GM23338 (cell line): ENCODE measurements at regions not wholly inside any gene's neighbourhood (a gene's known extent, or its start where the extent isn't known, plus 50 kb on each side); places are given as distances from the start of the nearest gene placed in this dataset.

Source experiments
- ATAC-seq: fragments of 200-7000 bp; cut with Tn5 transposase; 3 replicates; pipeline ENCODE4 v1.9.1; 2020
- DNase-seq: peaks from one replicate; pipeline ENCODE4 v3.0.0-alpha.2; 2015; ENCODE audit warnings: low spot score
- H2AFZ ChIP-seq: fragments of 200-600 bp; sonication (generic); 2 replicates; pipeline ENCODE4 v1.8.0; 2016; ENCODE audit warnings: antibody characterized with exemption, mild to moderate bottlenecking, moderate library complexity
- H3F3A ChIP-seq: fragments of 200-600 bp; sonication (generic); replicated peaks from 2 replicates; pipeline ENCODE4 v1.8.0; 2017; ENCODE audit warnings: antibody characterized with exemption, mixed run types, low read depth
- H3K27ac ChIP-seq: fragments of 200-600 bp; sonication (generic); 2 replicates; pipeline ENCODE4 v1.6.1; 2016; ENCODE audit warnings: low read depth
- H3K27me3 ChIP-seq: fragments of 200-600 bp; sonication (generic); 2 replicates; pipeline ENCODE4 v1.8.0; 2016; ENCODE audit warnings: mild to moderate bottlenecking, mixed run types, moderate library complexity; ENCODE audit not compliant: insufficient read depth
- H3K36me3 ChIP-seq: fragments of 200-600 bp; sonication (generic); 2 replicates; pipeline ENCODE4 v1.8.0; 2016; ENCODE audit warnings: mild to moderate bottlenecking; ENCODE audit not compliant: insufficient read depth
- H3K4me1 ChIP-seq: fragments of 200-600 bp; sonication (generic); 2 replicates; pipeline ENCODE4 v1.8.0; 2016; ENCODE audit warnings: mild to moderate bottlenecking, moderate library complexity; ENCODE audit not compliant: insufficient read depth
- H3K4me2 ChIP-seq: fragments of 200-600 bp; sonication (generic); 2 replicates; pipeline ENCODE4 v1.7.1; 2017; ENCODE audit warnings: mixed run types
- H3K4me3 ChIP-seq: fragments of 200-600 bp; sonication (generic); 2 replicates; pipeline ENCODE4 v1.6.1; 2016; ENCODE audit warnings: mixed run types
- H3K79me2 ChIP-seq: fragments of 200-600 bp; sonication (generic); replicated peaks from 2 replicates; pipeline ENCODE4 v1.8.0; 2017; ENCODE audit warnings: mild to moderate bottlenecking; ENCODE audit not compliant: insufficient read depth
- H3K9me2 ChIP-seq: fragments of 200-600 bp; sonication (generic); 2 replicates; pipeline ENCODE4 v1.8.0; 2017; ENCODE audit not compliant: insufficient read depth
- H4K20me1 ChIP-seq: fragments of 200-600 bp; sonication (generic); replicated peaks from 2 replicates; pipeline ENCODE4 v1.8.0; 2017; ENCODE audit warnings: mild to moderate bottlenecking; ENCODE audit not compliant: insufficient read depth
- H3K27ac Mint-ChIP-seq: 2 replicates; pipeline ENCODE4 v1.8.0; 2020; ENCODE audit warnings: inconsistent platforms, mild to moderate bottlenecking, moderate library complexity, mixed read lengths
- H3K27me3 Mint-ChIP-seq: 3 replicates; pipeline ENCODE4 v1.8.0; 2022; ENCODE audit warnings: low read depth, mild to moderate bottlenecking, moderate library complexity, mixed read lengths, inconsistent platforms; ENCODE audit not compliant: insufficient read depth, poor library complexity
- H3K36me3 Mint-ChIP-seq: 3 replicates; pipeline ENCODE4 v1.8.0; 2021; ENCODE audit warnings: low read depth, mild to moderate bottlenecking, inconsistent platforms, moderate library complexity, mixed read lengths
- H3K4me1 Mint-ChIP-seq: 3 replicates; pipeline ENCODE4 v1.8.0; 2020; ENCODE audit warnings: mild to moderate bottlenecking, inconsistent platforms, mixed read lengths
- H3K4me3 Mint-ChIP-seq: 3 replicates; pipeline ENCODE4 v1.8.0; 2021; ENCODE audit warnings: moderate library complexity, mild to moderate bottlenecking, inconsistent platforms, mixed read lengths
- H3K9me3 Mint-ChIP-seq: 3 replicates; pipeline ENCODE4 v1.8.0; 2020; ENCODE audit warnings: moderate library complexity, mild to moderate bottlenecking, inconsistent platforms, mixed read lengths
- CREB1 ChIP-seq: fragments of 250-450 bp; sonication (Bioruptor Pico); IDR thresholded peaks from 2 replicates; pipeline ENCODE4 v1.5.0; 2020; ENCODE audit warnings: low read depth, mild to moderate bottlenecking, moderate library complexity
- CTCF ChIP-seq, 2 experiments: fragments of 200-600 bp in 1 of 2; sonication (generic) in 1 of 2; conservative IDR thresholded peaks; 2 replicates each; pipeline versions ENCODE4 v1.5.1 to v1.6.1; 2016 to 2017; ENCODE audit warnings: antibody characterized with exemption in 2 of 2, low read depth in 2 of 2, mild to moderate bottlenecking in 2 of 2, moderate library complexity in 1 of 2
- EZH2 ChIP-seq: fragments of 200-600 bp; sonication (generic); IDR thresholded peaks from one replicate; pipeline ENCODE4 v1.8.0; 2017; ENCODE audit warnings: antibody characterized with exemption, mild to moderate bottlenecking, low read depth; ENCODE audit not compliant: unreplicated experiment
- EZH2phosphoT487 ChIP-seq: fragments of 200-600 bp; sonication (generic); IDR thresholded peaks from one replicate; pipeline ENCODE4 v1.8.1; 2018; ENCODE audit warnings: antibody characterized with exemption; ENCODE audit not compliant: unreplicated experiment
- JUNB ChIP-seq: IDR thresholded peaks from one replicate; pipeline ENCODE4 v1.6.1; 2016; ENCODE audit warnings: antibody characterized with exemption; ENCODE audit not compliant: unreplicated experiment
- NANOG ChIP-seq: IDR thresholded peaks from 2 replicates; pipeline ENCODE4 v1.6.1; 2016; ENCODE audit warnings: antibody characterized with exemption, borderline replicate concordance
- POLR2AphosphoS5 ChIP-seq: IDR thresholded peaks from 2 replicates; pipeline ENCODE4 v1.6.1; 2016; ENCODE audit warnings: antibody characterized with exemption, low read depth
- REST ChIP-seq: IDR thresholded peaks from one replicate; pipeline ENCODE4 v1.6.1; 2018; ENCODE audit warnings: antibody characterized with exemption; ENCODE audit not compliant: unreplicated experiment
- STAT1 ChIP-seq: IDR thresholded peaks from one replicate; pipeline ENCODE4 v1.6.1; 2016; ENCODE audit warnings: antibody characterized with exemption; ENCODE audit not compliant: unreplicated experiment
- ZNF114 ChIP-seq: fragments of 250-450 bp; sonication (Bioruptor Pico); IDR thresholded peaks from 2 replicates; pipeline ENCODE4 v1.5.0; 2020; ENCODE audit warnings: mild to moderate bottlenecking, moderate library complexity
- ZNF331 ChIP-seq: fragments of 250-450 bp; sonication (Bioruptor Pico); IDR thresholded peaks from 2 replicates; pipeline ENCODE4 v1.5.0; 2020; ENCODE audit warnings: low read depth, mild to moderate bottlenecking, moderate library complexity
- TF ChIP-seq, protein P1 (sequence below): IDR thresholded peaks from 2 replicates; pipeline ENCODE4 v1.6.1; 2016; ENCODE audit warnings: antibody characterized with exemption
- TF ChIP-seq, protein P2 (sequence below): fragments of 250-450 bp; sonication (Bioruptor Pico); IDR thresholded peaks from 2 replicates; pipeline ENCODE4 v1.5.0; 2020; ENCODE audit warnings: mild to moderate bottlenecking, moderate library complexity

DNA sequence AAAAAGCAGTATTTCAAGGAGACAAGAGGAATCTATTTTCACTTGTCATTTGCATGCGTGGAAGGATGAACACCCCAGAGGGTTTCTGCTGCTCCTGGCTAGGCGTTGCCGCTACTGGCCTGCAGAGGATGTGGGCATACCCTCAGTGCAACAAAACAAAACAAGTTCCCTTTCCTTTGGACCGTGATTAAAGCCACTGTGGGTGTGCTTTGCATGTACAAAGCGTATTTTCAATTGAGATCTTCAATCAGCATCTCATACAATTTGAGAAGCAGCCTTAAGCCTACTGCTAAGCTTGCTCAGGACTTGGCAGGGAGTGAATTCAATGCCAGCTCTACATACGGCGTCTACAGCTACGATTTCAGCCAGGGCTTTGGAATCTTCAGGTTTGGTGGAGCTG, 298.4 kb downstream of the LPIN1 start:
- H3K4me3 Mint-ChIP-seq = no peak overlapping the region
- no peak overlapping the region for H3K4me2 ChIP-seq
- H2AFZ ChIP-seq = 0 out of 2 replicates have a peak overlapping the region, but pooled peaks have one; percentile 18
- H3K4me1 ChIP-seq = no peaks in the 10 kb centered on the region
- TF ChIP-seq CREB1 (CRISPR knock-in tag) (no peak), EZH2phosphoT487 (no peak), EZH2 (no peak), ZNF114 (CRISPR knock-in tag) (no peak), ZNF331 (CRISPR knock-in tag) (no peak), STAT1 (no peak), POLR2AphosphoS5 (no peak), CTCF (conservative IDR thresholded peaks at IDR 0.05; ENCODE audit: low read depth in 2 of 2) (no peak), JUNB (no peak), NANOG (no peak), REST (no peak)
- TF ChIP-seq, protein P1, sequence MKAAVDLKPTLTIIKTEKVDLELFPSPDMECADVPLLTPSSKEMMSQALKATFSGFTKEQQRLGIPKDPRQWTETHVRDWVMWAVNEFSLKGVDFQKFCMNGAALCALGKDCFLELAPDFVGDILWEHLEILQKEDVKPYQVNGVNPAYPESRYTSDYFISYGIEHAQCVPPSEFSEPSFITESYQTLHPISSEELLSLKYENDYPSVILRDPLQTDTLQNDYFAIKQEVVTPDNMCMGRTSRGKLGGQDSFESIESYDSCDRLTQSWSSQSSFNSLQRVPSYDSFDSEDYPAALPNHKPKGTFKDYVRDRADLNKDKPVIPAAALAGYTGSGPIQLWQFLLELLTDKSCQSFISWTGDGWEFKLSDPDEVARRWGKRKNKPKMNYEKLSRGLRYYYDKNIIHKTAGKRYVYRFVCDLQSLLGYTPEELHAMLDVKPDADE = no peak
- TF ChIP-seq, protein P2, sequence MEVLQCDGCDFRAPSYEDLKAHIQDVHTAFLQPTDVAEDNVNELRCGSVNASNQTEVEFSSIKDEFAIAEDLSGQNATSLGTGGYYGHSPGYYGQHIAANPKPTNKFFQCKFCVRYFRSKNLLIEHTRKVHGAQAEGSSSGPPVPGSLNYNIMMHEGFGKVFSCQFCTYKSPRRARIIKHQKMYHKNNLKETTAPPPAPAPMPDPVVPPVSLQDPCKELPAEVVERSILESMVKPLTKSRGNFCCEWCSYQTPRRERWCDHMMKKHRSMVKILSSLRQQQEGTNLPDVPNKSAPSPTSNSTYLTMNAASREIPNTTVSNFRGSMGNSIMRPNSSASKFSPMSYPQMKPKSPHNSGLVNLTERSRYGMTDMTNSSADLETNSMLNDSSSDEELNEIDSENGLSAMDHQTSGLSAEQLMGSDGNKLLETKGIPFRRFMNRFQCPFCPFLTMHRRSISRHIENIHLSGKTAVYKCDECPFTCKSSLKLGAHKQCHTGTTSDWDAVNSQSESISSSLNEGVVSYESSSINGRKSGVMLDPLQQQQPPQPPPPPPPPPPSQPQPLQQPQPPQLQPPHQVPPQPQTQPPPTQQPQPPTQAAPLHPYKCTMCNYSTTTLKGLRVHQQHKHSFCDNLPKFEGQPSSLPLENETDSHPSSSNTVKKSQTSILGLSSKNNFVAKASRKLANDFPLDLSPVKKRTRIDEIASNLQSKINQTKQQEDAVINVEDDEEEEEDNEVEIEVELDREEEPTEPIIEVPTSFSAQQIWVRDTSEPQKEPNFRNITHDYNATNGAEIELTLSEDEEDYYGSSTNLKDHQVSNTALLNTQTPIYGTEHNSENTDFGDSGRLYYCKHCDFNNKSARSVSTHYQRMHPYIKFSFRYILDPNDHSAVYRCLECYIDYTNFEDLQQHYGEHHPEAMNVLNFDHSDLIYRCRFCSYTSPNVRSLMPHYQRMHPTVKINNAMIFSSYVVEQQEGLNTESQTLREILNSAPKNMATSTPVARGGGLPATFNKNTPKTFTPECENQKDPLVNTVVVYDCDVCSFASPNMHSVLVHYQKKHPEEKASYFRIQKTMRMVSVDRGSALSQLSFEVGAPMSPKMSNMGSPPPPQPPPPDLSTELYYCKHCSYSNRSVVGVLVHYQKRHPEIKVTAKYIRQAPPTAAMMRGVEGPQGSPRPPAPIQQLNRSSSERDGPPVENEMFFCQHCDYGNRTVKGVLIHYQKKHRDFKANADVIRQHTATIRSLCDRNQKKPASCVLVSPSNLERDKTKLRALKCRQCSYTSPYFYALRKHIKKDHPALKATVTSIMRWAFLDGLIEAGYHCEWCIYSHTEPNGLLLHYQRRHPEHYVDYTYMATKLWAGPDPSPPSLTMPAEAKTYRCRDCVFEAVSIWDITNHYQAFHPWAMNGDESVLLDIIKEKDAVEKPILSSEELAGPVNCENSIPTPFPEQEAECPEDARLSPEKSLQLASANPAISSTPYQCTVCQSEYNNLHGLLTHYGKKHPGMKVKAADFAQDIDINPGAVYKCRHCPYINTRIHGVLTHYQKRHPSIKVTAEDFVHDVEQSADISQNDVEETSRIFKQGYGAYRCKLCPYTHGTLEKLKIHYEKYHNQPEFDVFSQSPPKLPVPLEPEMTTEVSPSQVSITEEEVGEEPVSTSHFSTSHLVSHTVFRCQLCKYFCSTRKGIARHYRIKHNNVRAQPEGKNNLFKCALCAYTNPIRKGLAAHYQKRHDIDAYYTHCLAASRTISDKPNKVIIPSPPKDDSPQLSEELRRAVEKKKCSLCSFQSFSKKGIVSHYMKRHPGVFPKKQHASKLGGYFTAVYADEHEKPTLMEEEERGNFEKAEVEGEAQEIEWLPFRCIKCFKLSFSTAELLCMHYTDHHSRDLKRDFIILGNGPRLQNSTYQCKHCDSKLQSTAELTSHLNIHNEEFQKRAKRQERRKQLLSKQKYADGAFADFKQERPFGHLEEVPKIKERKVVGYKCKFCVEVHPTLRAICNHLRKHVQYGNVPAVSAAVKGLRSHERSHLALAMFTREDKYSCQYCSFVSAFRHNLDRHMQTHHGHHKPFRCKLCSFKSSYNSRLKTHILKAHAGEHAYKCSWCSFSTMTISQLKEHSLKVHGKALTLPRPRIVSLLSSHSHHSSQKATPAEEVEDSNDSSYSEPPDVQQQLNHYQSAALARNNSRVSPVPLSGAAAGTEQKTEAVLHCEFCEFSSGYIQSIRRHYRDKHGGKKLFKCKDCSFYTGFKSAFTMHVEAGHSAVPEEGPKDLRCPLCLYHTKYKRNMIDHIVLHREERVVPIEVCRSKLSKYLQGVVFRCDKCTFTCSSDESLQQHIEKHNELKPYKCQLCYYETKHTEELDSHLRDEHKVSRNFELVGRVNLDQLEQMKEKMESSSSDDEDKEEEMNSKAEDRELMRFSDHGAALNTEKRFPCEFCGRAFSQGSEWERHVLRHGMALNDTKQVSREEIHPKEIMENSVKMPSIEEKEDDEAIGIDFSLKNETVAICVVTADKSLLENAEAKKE (CRISPR knock-in tag) = no peak
- no peaks in the 10 kb centered on the region for H4K20me1 ChIP-seq
- DNase-seq = no peak
- no peak for ATAC-seq
- peaks cover 19% of the 10 kb centered on the region; the same call in 1 of the 2 replicates for H3K9me2 ChIP-seq
- H3F3A ChIP-seq = no peaks in the 10 kb centered on the region
- no peaks in the 10 kb centered on the region for H3K27me3 ChIP-seq
- no peaks in the 10 kb centered on the region for H3K36me3 Mint-ChIP-seq
- no peak overlapping the region for H3K27ac ChIP-seq
- H3K27ac Mint-ChIP-seq = no peak overlapping the region
- H3K79me2 ChIP-seq = no peaks in the 10 kb centered on the region
- no peaks in the 10 kb centered on the region for H3K36me3 ChIP-seq
- H3K4me1 Mint-ChIP-seq = no peaks in the 10 kb centered on the region; the same call in 2 of the 3 replicates
- H3K27me3 Mint-ChIP-seq = peaks cover 2% of the 10 kb centered on the region
- no peak overlapping the region for H3K4me3 ChIP-seq
- peaks cover 4% of the 10 kb centered on the region; the same call in 1 of the 3 replicates for H3K9me3 Mint-ChIP-seq
